PFSK-1 (cell line): ENCODE measurements at regions not wholly inside any gene's neighbourhood (a gene's known extent, or its start where the extent isn't known, plus 50 kb on each side); places are given as distances from the start of the nearest gene placed in this dataset.

ENCODE experiments used
- FOXP2 ChIP-seq: optimal IDR thresholded peaks from 2 replicates; pipeline ENCODE3; 2011; ENCODE audit warnings: borderline replicate concordance, control low read depth, inconsistent platforms; ENCODE audit not compliant: insufficient read depth; ENCODE audit errors: extremely low read length, extremely low read depth
- POLR2AphosphoS5 ChIP-seq: IDR thresholded peaks from 2 replicates; pipeline ENCODE4 v1.6.1; 2012; ENCODE audit warnings: low read depth, mild to moderate bottlenecking, control low read depth, low read length, moderate library complexity
- REST ChIP-seq, 2 experiments: IDR thresholded peaks; 2 replicates each; pipeline versions ENCODE4 v1.6.1 to v1.8.0; 2011 to 2012; ENCODE audit warnings: low read depth in 2 of 2, low read length in 2 of 2, control low read depth in 1 of 2, inconsistent platforms in 1 of 2, mild to moderate bottlenecking in 1 of 2, moderate library complexity in 1 of 2; ENCODE audit not compliant: insufficient read depth in 1 of 2
- TAF1 ChIP-seq: IDR thresholded peaks from 2 replicates; pipeline ENCODE4 v1.6.1; 2012; ENCODE audit warnings: low read length, control low read depth, borderline replicate concordance; ENCODE audit not compliant: insufficient read depth

- TF ChIP-seq POLR2AphosphoS5 (no peak), REST (IDR thresholded peaks at IDR 0.05; ENCODE audit: insufficient read depth in 1 of 2, low read depth in 2 of 2, low read length in 2 of 2) (no peak), FOXP2 (no peak), TAF1 (no peak)
Observed at GRCh38 chr4:96972920-96973319, 1133.0 kb downstream of the PDHA2 start.
